ENCODE measurements at regions not wholly inside any gene's neighbourhood (a gene's known extent, or its start where the extent isn't known, plus 50 kb on each side); places are given as distances from the start of the nearest gene placed in this dataset.
"Not testable (repeated sequence)": the region's sequence is repeated elsewhere in the genome, so short reads cannot be mapped to it uniquely, and the experiment has no call there.

DNA sequence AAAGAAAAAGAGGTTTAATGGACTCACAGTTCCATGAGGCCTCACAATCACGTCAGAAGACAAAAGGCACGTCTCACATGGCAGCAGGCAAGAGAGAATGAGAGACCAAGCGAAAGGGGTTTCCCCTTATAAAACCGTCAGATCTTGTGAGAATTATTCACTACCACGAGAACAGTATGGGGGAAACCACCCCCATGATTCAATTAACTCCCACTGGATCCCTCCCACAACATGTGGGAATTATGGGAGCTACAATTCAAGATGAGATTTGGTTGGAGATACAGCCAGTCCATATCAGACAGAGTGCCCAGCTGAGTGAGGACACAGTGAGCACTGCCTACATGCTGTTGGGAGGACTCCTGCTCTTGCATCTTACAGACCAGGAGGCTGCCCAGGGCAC is 148.4 kb downstream of the TEX36 start:
- no peak for DNase-seq (ENCODE audit: low read depth)
- TF ChIP-seq CTCF (conservative IDR thresholded peaks at IDR 0.05; ENCODE audit: low read depth, low read length): no peak
- H3K4me3 ChIP-seq (ENCODE audit: low read length): no peak overlapping the region

DNA sequence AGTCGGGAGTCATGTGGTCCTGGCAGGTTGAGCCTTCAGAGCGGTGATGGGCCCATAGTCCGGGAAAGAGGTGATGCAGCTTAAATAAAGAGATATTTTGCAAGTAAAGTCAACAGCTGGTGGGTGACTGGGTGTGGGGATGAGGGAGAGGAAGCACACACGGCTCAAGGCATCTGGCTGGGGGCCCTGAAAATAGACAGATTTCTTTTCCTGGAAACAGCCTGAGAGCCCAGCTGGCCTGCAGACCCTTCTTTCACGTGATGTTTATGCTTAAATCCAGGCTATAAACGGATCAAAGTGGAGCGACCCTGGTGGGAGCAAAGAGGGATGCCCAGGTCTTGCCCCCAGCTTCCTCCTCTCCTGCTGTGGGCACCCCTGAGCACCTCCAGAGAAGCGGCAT is 149.1 kb downstream of the TEX36 start:
- no peak for DNase-seq (ENCODE audit: low read depth)
- TF ChIP-seq CTCF (conservative IDR thresholded peaks at IDR 0.05; ENCODE audit: low read depth, low read length): no peak
- no peak overlapping the region for H3K4me3 ChIP-seq (ENCODE audit: low read length)

- peak; percentile 32 for DNase-seq (ENCODE audit: low read depth)
- no peak for TF ChIP-seq CTCF (conservative IDR thresholded peaks at IDR 0.05; ENCODE audit: low read depth, low read length)
- no peak overlapping the region for H3K4me3 ChIP-seq (ENCODE audit: low read length)
Observed at GRCh38 chr10:125531465-125531864, 151.5 kb downstream of the TEX36 start.

GRCh38 chr10:125523347-125523746 is 159.6 kb downstream of the TEX36 start:
- no peak overlapping the region for H3K4me3 ChIP-seq (ENCODE audit: low read length)
- no peak for TF ChIP-seq CTCF (conservative IDR thresholded peaks at IDR 0.05; ENCODE audit: low read depth, low read length)
- no peak for DNase-seq (ENCODE audit: low read depth)

GRCh38 chr10:125521721-125522680 is 161.0 kb downstream of the TEX36 start:
- H3K4me3 ChIP-seq (ENCODE audit: low read length): no peak overlapping the region
- TF ChIP-seq CTCF (conservative IDR thresholded peaks at IDR 0.05; ENCODE audit: low read depth, low read length): peak; percentile 68
- DNase-seq (ENCODE audit: low read depth): no peak

GRCh38 chr10:125520968-125521367 is 162.0 kb downstream of the TEX36 start:
- TF ChIP-seq CTCF (conservative IDR thresholded peaks at IDR 0.05; ENCODE audit: low read depth, low read length): no peak
- DNase-seq (ENCODE audit: low read depth): no peak
- no peak overlapping the region for H3K4me3 ChIP-seq (ENCODE audit: low read length)

- H3K4me3 ChIP-seq (ENCODE audit: low read length); DNase-seq (ENCODE audit: low read depth): not testable (repeated sequence)
Observed at GRCh38 chr10:125518397-125518796, 164.6 kb downstream of the TEX36 start.
